ENCODE measurements at regions not wholly inside any gene's neighbourhood (a gene's known extent, or its start where the extent isn't known, plus 50 kb on each side); places are given as distances from the start of the nearest gene placed in this dataset.
A peak's percentile ranks its signal among the peaks of the same experiment; 100 is the strongest.

DNA sequence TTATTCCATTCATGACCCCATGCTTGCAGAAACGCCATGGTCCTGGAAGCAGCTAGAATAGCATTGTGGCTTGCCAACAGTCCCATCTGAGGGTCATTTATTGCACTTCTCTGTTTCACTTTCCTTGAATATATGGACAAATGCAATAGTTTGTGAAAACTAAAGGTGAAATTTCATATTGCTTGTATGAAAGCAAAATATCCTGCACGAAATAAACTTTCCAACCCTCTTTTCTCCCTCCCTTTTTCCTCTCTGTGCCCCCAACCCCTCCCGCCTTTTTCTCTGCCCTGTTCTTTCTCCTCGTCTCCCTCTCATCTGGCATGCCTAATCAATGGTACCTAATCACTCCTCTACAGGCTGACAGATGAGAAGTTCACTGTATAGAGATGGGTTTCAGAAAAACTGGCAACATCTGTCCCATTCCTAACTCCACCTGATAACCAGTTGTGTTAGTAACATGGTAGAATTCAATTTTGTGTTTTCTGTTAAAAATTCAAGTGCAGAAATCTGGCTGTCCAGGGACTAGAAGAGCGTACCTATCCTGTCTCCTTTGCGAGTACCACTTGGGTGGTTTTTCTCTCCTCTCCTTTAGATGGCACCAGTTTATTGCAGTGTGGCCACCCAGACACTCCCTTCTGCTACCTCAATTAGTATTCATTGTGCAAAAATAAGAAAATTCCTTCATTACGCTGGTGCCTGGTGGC lies 198.6 kb downstream of the FOXA2 start:
- Histone ChIP-seq H3K4me3 (replicated peaks in 1 of 3; ENCODE audit: insufficient read depth in 1 of 3, low read depth in 2 of 3, low read length in 3 of 3) (no peak overlapping the region), H3K9me3 (ENCODE audit: low read length) (no peaks in the 10 kb centered on the region), H3K36me3 (replicated peaks in 1 of 2; ENCODE audit: control insufficient read depth in 1 of 2, insufficient read depth in 2 of 2, low read length in 2 of 2) (no peaks in the 10 kb centered on the region), H3K79me2 (ENCODE audit: insufficient read depth, low read length) (no peaks in the 10 kb centered on the region), H2AFZ (ENCODE audit: low read length) (no peak overlapping the region), H3K4me2 (ENCODE audit: low read depth, low read length) (0 out of 2 replicates have a peak overlapping the region, but pooled peaks have one; percentile 18), H3K4me1 (ENCODE audit: insufficient read depth, low read length) (peaks cover 17% of the 10 kb centered on the region), H4K20me1 (ENCODE audit: insufficient read depth, low read length) (no peaks in the 10 kb centered on the region), H3K27me3 (ENCODE audit: control insufficient read depth in 1 of 2, insufficient read depth in 2 of 2, low read length in 2 of 2) (peaks cover 0 to 45% of the 10 kb centered on the region in 2 experiments; a peak in 3 of 5 replicates), H3K27ac (ENCODE audit: extremely low read length, insufficient read depth, low read length) (no peak overlapping the region), H3K9ac (ENCODE audit: insufficient read depth, low read depth, low read length) (no peak overlapping the region)
- DNase-seq (ENCODE audit: low spot score), result peak; percentile 75
- 3% methylated on average over 7 of the region's 7 CpGs for WGBS (ENCODE audit: low lambda C conversion rate)
- BruUV-seq (replicated peaks), result no TSS peak
- ATAC-seq, result peak; percentile 94
- FAIRE-seq, result peak; percentile 93
- POLR2A ChIA-PET, result no interaction called here
- in situ Hi-C loops (cut with HindIII; ENCODE audit: extremely low pct_ligation_motif_present, low pct_unique_long_range_greater_than_20kb), result loop anchor here (5.0 kb wide), 1 partner anchor 202 kb away; no protein-coding TSS in a partner anchor
- intact Hi-C loops (cut with micrococcal nuclease; ENCODE audit: unreplicated experiment), result loop anchor here (1.0 to 5.0 kb wide), 6 partner anchors 45 to 299 kb away; no protein-coding TSS in a partner anchor
- CTCF ChIA-PET (ENCODE audit: low intra/inter-chr PET ratio, low total read pairs), result interaction anchor here (0.8 to 3.0 kb wide), 6 partner anchors 47 to 298 kb away, joined by 3 to 27 read pairs (median 10); no protein-coding TSS in a partner anchor
- TF ChIP-seq KAT8 (CRISPR knock-in tag; IDR thresholded peaks at IDR 0.05) (peak; percentile 62), SAP130 (CRISPR knock-in tag; IDR thresholded peaks at IDR 0.05; ENCODE audit: low read depth) (peak; percentile 22; the same call in 1 of the 2 replicates), DRAP1 (CRISPR knock-in tag; IDR thresholded peaks at IDR 0.05) (0 out of 2 replicates have a peak, but pooled peaks have one; percentile 20), ZUFSP (CRISPR knock-in tag; IDR thresholded peaks at IDR 0.05; ENCODE audit: borderline replicate concordance) (no peak), ZNF709 (CRISPR knock-in tag; IDR thresholded peaks at IDR 0.05) (no peak), THAP11 (CRISPR knock-in tag; IDR thresholded peaks at IDR 0.05) (0 out of 2 replicates have a peak, but pooled peaks have one; percentile 27), FOXK1 (CRISPR knock-in tag; IDR thresholded peaks at IDR 0.05; ENCODE audit: borderline replicate concordance, low read depth) (0 out of 2 replicates have a peak, but pooled peaks have one; percentile 54), TCF12 (IDR thresholded peaks at IDR 0.05) (no peak), TCF12 (CRISPR knock-in tag; IDR thresholded peaks at IDR 0.05) (no peak), SPEN (CRISPR knock-in tag; IDR thresholded peaks at IDR 0.05; ENCODE audit: low read depth) (no peak), POLR2AphosphoS5 (IDR thresholded peaks at IDR 0.05; ENCODE audit: low read depth, low read length) (no peak), GFI1 (CRISPR knock-in tag; IDR thresholded peaks at IDR 0.05; ENCODE audit: borderline replicate concordance) (peak; percentile 46), ZNF235 (CRISPR knock-in tag; IDR thresholded peaks at IDR 0.05; ENCODE audit: borderline replicate concordance) (no peak), TSC22D2 (CRISPR knock-in tag; IDR thresholded peaks at IDR 0.05; ENCODE audit: borderline replicate concordance) (peak; percentile 62; the same call in 1 of the 2 replicates)
- TF ChIP-seq, protein P1, sequence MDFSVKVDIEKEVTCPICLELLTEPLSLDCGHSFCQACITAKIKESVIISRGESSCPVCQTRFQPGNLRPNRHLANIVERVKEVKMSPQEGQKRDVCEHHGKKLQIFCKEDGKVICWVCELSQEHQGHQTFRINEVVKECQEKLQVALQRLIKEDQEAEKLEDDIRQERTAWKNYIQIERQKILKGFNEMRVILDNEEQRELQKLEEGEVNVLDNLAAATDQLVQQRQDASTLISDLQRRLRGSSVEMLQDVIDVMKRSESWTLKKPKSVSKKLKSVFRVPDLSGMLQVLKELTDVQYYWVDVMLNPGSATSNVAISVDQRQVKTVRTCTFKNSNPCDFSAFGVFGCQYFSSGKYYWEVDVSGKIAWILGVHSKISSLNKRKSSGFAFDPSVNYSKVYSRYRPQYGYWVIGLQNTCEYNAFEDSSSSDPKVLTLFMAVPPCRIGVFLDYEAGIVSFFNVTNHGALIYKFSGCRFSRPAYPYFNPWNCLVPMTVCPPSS (IDR thresholded peaks at IDR 0.05), result no peak
- TF ChIP-seq, protein P2, sequence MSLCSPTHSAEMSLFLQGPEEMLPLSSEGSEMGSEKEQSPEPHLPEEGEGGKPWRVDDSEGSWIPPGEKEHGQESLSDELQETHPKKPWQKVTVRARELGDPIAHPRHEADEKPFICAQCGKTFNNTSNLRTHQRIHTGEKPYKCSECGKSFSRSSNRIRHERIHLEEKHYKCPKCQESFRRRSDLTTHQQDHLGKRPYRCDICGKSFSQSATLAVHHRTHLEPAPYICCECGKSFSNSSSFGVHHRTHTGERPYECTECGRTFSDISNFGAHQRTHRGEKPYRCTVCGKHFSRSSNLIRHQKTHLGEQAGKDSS (CRISPR knock-in tag; IDR thresholded peaks at IDR 0.05; ENCODE audit: borderline replicate concordance, low read depth), result no peak
- TF ChIP-seq, protein P3, sequence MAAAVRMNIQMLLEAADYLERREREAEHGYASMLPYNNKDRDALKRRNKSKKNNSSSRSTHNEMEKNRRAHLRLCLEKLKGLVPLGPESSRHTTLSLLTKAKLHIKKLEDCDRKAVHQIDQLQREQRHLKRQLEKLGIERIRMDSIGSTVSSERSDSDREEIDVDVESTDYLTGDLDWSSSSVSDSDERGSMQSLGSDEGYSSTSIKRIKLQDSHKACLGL (CRISPR knock-in tag; IDR thresholded peaks at IDR 0.05), result no peak

Data from HepG2 (cell line).